GM21447 (cell line): ENCODE measurements at regions not wholly inside any gene's neighbourhood (a gene's known extent, or its start where the extent isn't known, plus 50 kb on each side); places are given as distances from the start of the nearest gene placed in this dataset.
"Not testable (repeated sequence)": the region's sequence is repeated elsewhere in the genome, so short reads cannot be mapped to it uniquely, and the experiment has no call there.

Experiments
- ATAC-seq: cut with Tn5 transposase; IDR thresholded peaks from one replicate; pipeline ENCODE4 v1.9.1; 2021; ENCODE audit not compliant: unreplicated experiment

GRCh38 chr5:1638658-1639400 lies 115.1 kb upstream of the LPCAT1 start:
- ATAC-seq = no peak

- ATAC-seq = no peak
Measured at GRCh38 chr5:1637639-1638481, 114.1 kb upstream of the LPCAT1 start.

- ATAC-seq = no peak
Measured at GRCh38 chr5:1636981-1637638, 113.3 kb upstream of the LPCAT1 start.

GRCh38 chr5:1636208-1636770 lies 112.5 kb upstream of the LPCAT1 start:
- ATAC-seq = not testable (repeated sequence)

- not testable (repeated sequence) for ATAC-seq
Measured at GRCh38 chr5:1635477-1635876, 111.7 kb upstream of the LPCAT1 start.

GRCh38 chr5:1634337-1634661 lies 110.5 kb upstream of the LPCAT1 start:
- no peak for ATAC-seq

- peak; percentile 94 for ATAC-seq
Measured at GRCh38 chr5:1633605-1634336, 110.0 kb upstream of the LPCAT1 start.

GRCh38 chr5:1631004-1631403 lies 107.2 kb upstream of the LPCAT1 start:
- not testable (repeated sequence) for ATAC-seq

GRCh38 chr5:1626397-1626796 lies 102.6 kb upstream of the LPCAT1 start:
- not testable (repeated sequence) for ATAC-seq

- ATAC-seq = not testable (repeated sequence)
Measured at GRCh38 chr5:1619531-1619930, 95.8 kb upstream of the LPCAT1 start.

GRCh38 chr5:1618296-1618865 lies 94.6 kb upstream of the LPCAT1 start:
- ATAC-seq = not testable (repeated sequence)

- ATAC-seq = not testable (repeated sequence)
Measured at GRCh38 chr5:1617236-1617755, 93.5 kb upstream of the LPCAT1 start.

GRCh38 chr5:1613515-1613914 lies 89.8 kb upstream of the LPCAT1 start:
- ATAC-seq = not testable (repeated sequence)

- ATAC-seq = not testable (repeated sequence)
Measured at GRCh38 chr5:1610526-1610925, 86.8 kb upstream of the LPCAT1 start.

GRCh38 chr5:1609111-1609510 lies 85.4 kb upstream of the LPCAT1 start:
- ATAC-seq = not testable (repeated sequence)

GRCh38 chr5:1608336-1608735 lies 84.6 kb upstream of the LPCAT1 start:
- ATAC-seq = not testable (repeated sequence)

GRCh38 chr5:1606951-1607350 lies 83.2 kb upstream of the LPCAT1 start:
- ATAC-seq = not testable (repeated sequence)

GRCh38 chr5:1603916-1604315 lies 80.2 kb upstream of the LPCAT1 start:
- not testable (repeated sequence) for ATAC-seq

GRCh38 chr5:1601565-1601964 lies 77.8 kb upstream of the LPCAT1 start:
- ATAC-seq = not testable (repeated sequence)
